Astrocyte (in vitro differentiated cells and primary cell): ENCODE measurements at regions not wholly inside any gene's neighbourhood (a gene's known extent, or its start where the extent isn't known, plus 50 kb on each side); places are given as distances from the start of the nearest gene placed in this dataset.

Source experiments
- EZH2 ChIP-seq: IDR thresholded peaks from 2 replicates; pipeline ENCODE4 v1.6.1; 2012; ENCODE audit warnings: mild to moderate bottlenecking, low read length, inconsistent platforms; ENCODE audit not compliant: insufficient read depth
- TF ChIP-seq, protein P1 (sequence below): IDR thresholded peaks from 2 replicates; pipeline ENCODE4 v1.5.1; 2011; ENCODE audit warnings: low read depth, mild to moderate bottlenecking, inconsistent platforms, low read length, moderate library complexity; ENCODE audit not compliant: insufficient read depth

DNA sequence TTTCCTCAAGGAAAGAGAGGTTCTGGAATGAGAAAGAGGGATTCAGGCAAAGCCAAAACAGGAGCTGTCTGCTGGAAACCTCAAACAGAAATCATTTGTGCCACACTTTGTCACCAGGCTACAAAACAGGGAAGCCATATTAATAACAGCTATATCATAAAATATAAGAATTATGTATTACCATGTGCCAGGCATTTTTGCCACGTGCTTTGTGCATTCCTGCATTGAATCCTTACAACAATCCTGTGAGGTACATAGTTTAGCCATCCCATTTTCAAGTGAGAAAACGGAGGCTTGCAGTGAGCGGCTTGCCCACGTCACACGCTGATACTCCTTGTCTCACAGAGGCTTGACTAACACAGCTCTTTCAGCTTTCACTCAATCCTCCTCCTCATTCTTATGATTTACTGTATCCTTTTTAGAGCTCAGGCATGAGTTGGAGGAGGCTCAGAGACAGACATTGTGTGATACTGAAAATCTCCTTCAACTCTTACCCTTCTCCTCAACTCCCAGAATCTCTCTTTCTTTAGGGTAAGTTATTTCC is 148.4 kb upstream of the MEX3C start:
- TF ChIP-seq, protein P1, sequence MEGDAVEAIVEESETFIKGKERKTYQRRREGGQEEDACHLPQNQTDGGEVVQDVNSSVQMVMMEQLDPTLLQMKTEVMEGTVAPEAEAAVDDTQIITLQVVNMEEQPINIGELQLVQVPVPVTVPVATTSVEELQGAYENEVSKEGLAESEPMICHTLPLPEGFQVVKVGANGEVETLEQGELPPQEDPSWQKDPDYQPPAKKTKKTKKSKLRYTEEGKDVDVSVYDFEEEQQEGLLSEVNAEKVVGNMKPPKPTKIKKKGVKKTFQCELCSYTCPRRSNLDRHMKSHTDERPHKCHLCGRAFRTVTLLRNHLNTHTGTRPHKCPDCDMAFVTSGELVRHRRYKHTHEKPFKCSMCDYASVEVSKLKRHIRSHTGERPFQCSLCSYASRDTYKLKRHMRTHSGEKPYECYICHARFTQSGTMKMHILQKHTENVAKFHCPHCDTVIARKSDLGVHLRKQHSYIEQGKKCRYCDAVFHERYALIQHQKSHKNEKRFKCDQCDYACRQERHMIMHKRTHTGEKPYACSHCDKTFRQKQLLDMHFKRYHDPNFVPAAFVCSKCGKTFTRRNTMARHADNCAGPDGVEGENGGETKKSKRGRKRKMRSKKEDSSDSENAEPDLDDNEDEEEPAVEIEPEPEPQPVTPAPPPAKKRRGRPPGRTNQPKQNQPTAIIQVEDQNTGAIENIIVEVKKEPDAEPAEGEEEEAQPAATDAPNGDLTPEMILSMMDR, result no peak
- TF ChIP-seq EZH2, result no peak
